HEK293T (cell line): ENCODE measurements at regions not wholly inside any gene's neighbourhood (a gene's known extent, or its start where the extent isn't known, plus 50 kb on each side); places are given as distances from the start of the nearest gene placed in this dataset.

ENCODE experiments used
- ARNT ChIP-seq: fragments of 450-650 bp; IDR thresholded peaks from 2 replicates; pipeline ENCODE4 v1.6.1; 2017; ENCODE audit warnings: mild to moderate bottlenecking
- BHLHE40 ChIP-seq: fragments of 450-650 bp; IDR thresholded peaks from 2 replicates; pipeline ENCODE4 v1.6.1; 2016; ENCODE audit warnings: mild to moderate bottlenecking, moderate library complexity, borderline replicate concordance
- ELF4 ChIP-seq: fragments of 450-650 bp; IDR thresholded peaks from 2 replicates; pipeline ENCODE4 v1.6.1; 2017; ENCODE audit warnings: antibody characterized with exemption
- FOXA1 ChIP-seq: fragments of 450-650 bp; IDR thresholded peaks from 2 replicates; pipeline ENCODE4 v1.6.1; 2016; ENCODE audit warnings: mild to moderate bottlenecking
- FOXK2 ChIP-seq: fragments of 450-650 bp; IDR thresholded peaks from 2 replicates; pipeline ENCODE4 v1.6.1; 2016; ENCODE audit warnings: mild to moderate bottlenecking
- HDGF ChIP-seq: fragments of 450-650 bp; IDR thresholded peaks from 2 replicates; pipeline ENCODE4 v1.6.1; 2017; ENCODE audit warnings: antibody characterized with exemption, borderline replicate concordance
- NFRKB ChIP-seq: fragments of 450-650 bp; IDR thresholded peaks from 2 replicates; pipeline ENCODE4 v1.6.1; 2016; ENCODE audit warnings: mild to moderate bottlenecking, moderate library complexity
- SP1 ChIP-seq: fragments of 450-650 bp; IDR thresholded peaks from 2 replicates; pipeline ENCODE4 v1.6.1; 2017
- SUZ12 ChIP-seq: fragments of 450-650 bp; IDR thresholded peaks from 2 replicates; pipeline ENCODE4 v1.6.1; 2016; ENCODE audit warnings: mild to moderate bottlenecking
- TARDBP ChIP-seq: fragments of 450-650 bp; IDR thresholded peaks from 2 replicates; pipeline ENCODE4 v1.6.1; 2016
- TF ChIP-seq, protein P1 (sequence below): fragments of 450-650 bp; IDR thresholded peaks from 2 replicates; pipeline ENCODE4 v1.6.1; 2016

DNA sequence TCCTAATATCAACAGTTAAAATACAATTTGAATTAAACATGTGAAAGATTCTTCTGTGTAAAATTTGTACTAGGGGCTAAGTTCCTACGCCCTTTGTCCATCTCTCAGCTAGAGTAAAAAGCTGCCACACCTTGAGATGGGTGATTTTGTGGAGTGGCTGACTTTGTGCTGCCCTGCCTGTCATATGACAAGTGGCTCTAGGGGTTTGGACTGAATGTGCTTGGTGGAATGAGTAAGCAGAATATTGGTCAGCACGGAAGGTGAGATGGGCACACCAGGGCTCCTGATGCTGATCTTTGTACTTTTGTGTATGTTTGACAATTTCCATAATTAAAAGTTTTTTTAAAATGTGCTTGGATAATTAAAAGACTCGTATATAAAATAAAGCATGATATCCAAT is 133.6 kb upstream of the SLC45A1 start:
- no peak for TF ChIP-seq SUZ12
- TF ChIP-seq ELF4, result no peak
- TF ChIP-seq FOXA1, result no peak
- TF ChIP-seq FOXK2, result no peak
- TF ChIP-seq SP1, result no peak
- no peak for TF ChIP-seq BHLHE40
- TF ChIP-seq NFRKB, result no peak
- TF ChIP-seq, protein P1, sequence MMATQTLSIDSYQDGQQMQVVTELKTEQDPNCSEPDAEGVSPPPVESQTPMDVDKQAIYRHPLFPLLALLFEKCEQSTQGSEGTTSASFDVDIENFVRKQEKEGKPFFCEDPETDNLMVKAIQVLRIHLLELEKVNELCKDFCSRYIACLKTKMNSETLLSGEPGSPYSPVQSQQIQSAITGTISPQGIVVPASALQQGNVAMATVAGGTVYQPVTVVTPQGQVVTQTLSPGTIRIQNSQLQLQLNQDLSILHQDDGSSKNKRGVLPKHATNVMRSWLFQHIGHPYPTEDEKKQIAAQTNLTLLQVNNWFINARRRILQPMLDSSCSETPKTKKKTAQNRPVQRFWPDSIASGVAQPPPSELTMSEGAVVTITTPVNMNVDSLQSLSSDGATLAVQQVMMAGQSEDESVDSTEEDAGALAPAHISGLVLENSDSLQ, result no peak
- no peak for TF ChIP-seq TARDBP
- TF ChIP-seq ARNT, result no peak
- no peak for TF ChIP-seq HDGF
